GM13976 (cell line): ENCODE measurements at regions not wholly inside any gene's neighbourhood (a gene's known extent, or its start where the extent isn't known, plus 50 kb on each side); places are given as distances from the start of the nearest gene placed in this dataset.
"Not testable (repeated sequence)": the region's sequence is repeated elsewhere in the genome, so short reads cannot be mapped to it uniquely, and the experiment has no call there.

Experiments
- DNase-seq: peaks from one replicate; pipeline ENCODE4 v3.0.0; 2012; ENCODE audit warnings: low spot score
- CTCF ChIP-seq: IDR thresholded peaks from 2 replicates; pipeline ENCODE4 v1.5.1; 2012; ENCODE audit warnings: borderline replicate concordance, mild to moderate bottlenecking; ENCODE audit not compliant: insufficient read depth; ENCODE audit errors: extremely low read depth, missing control alignments, control extremely low read depth
- in situ Hi-C: fragments of 300-500 bp; cut with MboI; formaldehyde crosslinking; loops from one replicate; pipeline ENCODE4 v1.12.0; 2022; ENCODE audit warnings: low sequenced_read_pairs, mixed read lengths, inconsistent platforms; ENCODE audit not compliant: unreplicated experiment

GRCh38 chr12:58009405-58010195 lies 68.2 kb downstream of the ATP23 start:
- no peak for TF ChIP-seq CTCF
- in situ Hi-C loops, result no loop called here
- no peak for DNase-seq

- in situ Hi-C loops, result no loop called here
- DNase-seq, result no peak
- TF ChIP-seq CTCF, result no peak
Measured at GRCh38 chr12:58011676-58012075, 70.3 kb downstream of the ATP23 start.

DNA sequence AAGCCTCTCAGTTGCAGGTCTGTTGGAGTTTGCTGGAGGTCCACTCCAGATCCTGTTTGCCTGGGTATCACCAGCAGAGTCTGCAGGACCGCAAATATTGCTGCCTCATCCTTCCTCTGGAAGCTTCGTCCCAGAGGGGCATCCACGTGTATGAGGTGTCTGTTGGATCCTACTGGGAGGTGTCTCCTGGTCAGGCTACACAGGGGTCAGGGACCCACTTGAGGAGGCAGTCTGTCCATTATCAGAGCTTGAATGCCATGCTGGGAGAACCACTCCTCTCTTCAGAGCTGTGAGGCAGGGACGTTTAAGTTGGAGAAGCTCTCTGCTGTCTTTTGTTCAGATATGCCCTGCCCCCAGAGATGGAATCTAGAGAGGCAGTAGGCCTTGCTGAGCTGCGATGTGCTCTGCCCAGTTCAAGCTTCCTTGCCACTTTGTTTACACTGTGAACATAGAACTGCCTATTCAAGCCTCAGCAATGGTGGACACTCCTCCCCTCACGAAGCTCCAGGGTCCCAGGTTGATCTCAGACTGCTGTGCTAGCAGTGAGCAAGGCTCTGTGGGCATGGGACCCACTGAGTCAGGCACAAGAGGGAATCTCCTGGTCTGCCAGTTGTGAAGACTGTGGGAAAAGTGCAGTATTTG lies 81.1 kb downstream of the ATP23 start:
- in situ Hi-C loops, result not testable (repeated sequence)

DNA sequence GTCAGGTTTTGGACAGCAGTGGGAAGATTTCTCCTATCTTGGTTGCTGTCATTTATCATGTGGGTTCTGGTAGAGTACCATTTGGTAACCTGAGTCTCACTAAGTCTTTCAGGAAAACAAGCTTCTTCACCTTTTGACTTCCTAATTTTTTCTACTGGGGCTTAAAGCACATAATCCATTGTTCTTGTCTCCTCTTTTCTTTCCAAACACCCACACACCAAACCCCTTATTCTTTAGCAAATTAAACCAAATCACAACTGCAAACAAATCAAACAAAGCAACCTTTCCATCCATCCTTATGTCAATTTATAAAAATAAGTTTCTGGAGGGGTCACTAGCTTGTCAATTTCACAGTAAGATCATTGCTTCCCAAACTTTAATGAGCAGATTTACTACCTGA lies 84.1 kb downstream of the ATP23 start:
- in situ Hi-C loops, result no loop called here
- no peak for TF ChIP-seq CTCF
- no peak for DNase-seq

More for the DNA sequence above, 81.1 kb downstream of the ATP23 start:
- not testable (repeated sequence) for DNase-seq

DNA sequence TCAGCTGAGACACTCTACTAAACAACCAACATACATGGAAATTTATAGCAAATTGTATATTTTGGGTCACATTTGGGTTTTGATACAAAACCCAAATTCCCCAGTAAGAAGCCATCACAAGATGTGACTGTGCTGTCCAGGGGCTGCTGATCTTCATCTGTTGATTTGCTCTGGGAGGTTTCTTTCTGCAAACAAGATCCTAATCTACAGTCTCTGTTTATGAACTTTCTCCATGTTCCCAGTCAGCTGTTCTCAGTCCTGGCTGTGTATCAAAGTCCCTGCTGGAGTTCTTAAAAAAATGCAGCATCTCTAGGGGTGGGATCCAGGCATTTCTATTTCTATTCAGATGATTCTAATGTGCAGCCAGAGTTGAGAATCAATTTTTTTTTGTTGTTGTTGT lies 85.1 kb downstream of the ATP23 start:
- in situ Hi-C loops, result no loop called here
- TF ChIP-seq CTCF, result no peak
- DNase-seq, result no peak

- no peak for DNase-seq
- in situ Hi-C loops, result no loop called here
- no peak for TF ChIP-seq CTCF
Measured at GRCh38 chr12:58026897-58027891, 85.8 kb downstream of the ATP23 start.
